ENCODE measurements at regions not wholly inside any gene's neighbourhood (a gene's known extent, or its start where the extent isn't known, plus 50 kb on each side); places are given as distances from the start of the nearest gene placed in this dataset.

DNA sequence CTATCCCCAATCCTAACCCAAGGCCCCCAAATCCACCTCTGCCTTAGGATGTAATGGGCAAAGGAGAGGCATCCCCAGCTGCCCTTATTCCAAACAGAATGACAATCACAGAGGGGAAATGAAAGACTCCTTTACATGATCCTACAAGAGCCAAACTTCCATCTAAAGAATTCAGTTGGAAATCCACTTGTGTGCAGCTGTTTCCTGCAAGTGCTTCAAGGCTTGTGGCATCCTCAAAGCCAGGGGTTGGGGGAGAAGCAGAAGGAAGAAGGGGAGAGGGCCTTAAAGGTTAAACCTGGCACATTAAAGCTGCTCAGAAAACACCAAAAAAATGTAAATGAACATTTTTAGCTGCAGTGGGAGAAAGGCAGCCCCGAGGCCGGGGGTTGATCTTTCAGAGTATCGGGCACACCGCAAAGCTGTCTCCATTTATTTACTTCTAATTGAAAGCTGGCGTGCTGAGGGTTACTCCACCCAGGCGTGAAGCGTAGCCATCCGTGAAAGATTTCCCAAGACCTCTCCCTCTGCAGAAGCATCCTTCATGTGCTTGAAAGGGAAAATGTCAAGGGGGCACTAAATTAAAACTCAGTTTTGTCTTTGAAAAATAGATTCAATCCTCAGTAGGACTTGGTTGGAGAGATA is 217.8 kb downstream of the SHQ1 start:
- H3K36me3 Mint-ChIP-seq (ENCODE audit: insufficient read depth, unreplicated experiment): no peaks in the 10 kb centered on the region
- H3K9me3 Mint-ChIP-seq (ENCODE audit: unreplicated experiment): no peaks in the 10 kb centered on the region
- TF ChIP-seq, protein P1, sequence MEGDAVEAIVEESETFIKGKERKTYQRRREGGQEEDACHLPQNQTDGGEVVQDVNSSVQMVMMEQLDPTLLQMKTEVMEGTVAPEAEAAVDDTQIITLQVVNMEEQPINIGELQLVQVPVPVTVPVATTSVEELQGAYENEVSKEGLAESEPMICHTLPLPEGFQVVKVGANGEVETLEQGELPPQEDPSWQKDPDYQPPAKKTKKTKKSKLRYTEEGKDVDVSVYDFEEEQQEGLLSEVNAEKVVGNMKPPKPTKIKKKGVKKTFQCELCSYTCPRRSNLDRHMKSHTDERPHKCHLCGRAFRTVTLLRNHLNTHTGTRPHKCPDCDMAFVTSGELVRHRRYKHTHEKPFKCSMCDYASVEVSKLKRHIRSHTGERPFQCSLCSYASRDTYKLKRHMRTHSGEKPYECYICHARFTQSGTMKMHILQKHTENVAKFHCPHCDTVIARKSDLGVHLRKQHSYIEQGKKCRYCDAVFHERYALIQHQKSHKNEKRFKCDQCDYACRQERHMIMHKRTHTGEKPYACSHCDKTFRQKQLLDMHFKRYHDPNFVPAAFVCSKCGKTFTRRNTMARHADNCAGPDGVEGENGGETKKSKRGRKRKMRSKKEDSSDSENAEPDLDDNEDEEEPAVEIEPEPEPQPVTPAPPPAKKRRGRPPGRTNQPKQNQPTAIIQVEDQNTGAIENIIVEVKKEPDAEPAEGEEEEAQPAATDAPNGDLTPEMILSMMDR (IDR thresholded peaks at IDR 0.05; ENCODE audit: unreplicated experiment): no peak
- DNase-seq (ENCODE audit: unreplicated experiment): no peak
- CTCF ChIA-PET: interaction anchor here (0.6 kb wide), 1 partner anchor 625 kb away, joined by 3 read pairs; no protein-coding TSS in a partner anchor
- POLR2A ChIA-PET: interaction anchor here (0.6 kb wide), 1 partner anchor 138 kb away, joined by 4 read pairs; no protein-coding TSS in a partner anchor
- BruUV-seq (replicated peaks): no TSS peak
- H3K4me3 Mint-ChIP-seq (ENCODE audit: unreplicated experiment): no peak overlapping the region
- H3K4me1 Mint-ChIP-seq (ENCODE audit: insufficient read depth, unreplicated experiment): peaks cover 30% of the 10 kb centered on the region
- H3K27ac Mint-ChIP-seq (ENCODE audit: low read depth, unreplicated experiment): no peak overlapping the region
- intact Hi-C loops (cut with micrococcal nuclease): no loop called here
- H3K27me3 Mint-ChIP-seq (ENCODE audit: insufficient read depth, unreplicated experiment): no peaks in the 10 kb centered on the region

- H3K27ac Mint-ChIP-seq (ENCODE audit: low read depth, unreplicated experiment): no peak overlapping the region
- no TSS peak for BruUV-seq (replicated peaks)
- H3K4me1 Mint-ChIP-seq (ENCODE audit: insufficient read depth, unreplicated experiment): peaks cover 43% of the 10 kb centered on the region
- H3K36me3 Mint-ChIP-seq (ENCODE audit: insufficient read depth, unreplicated experiment): no peaks in the 10 kb centered on the region
- intact Hi-C loops (cut with micrococcal nuclease): no loop called here
- TF ChIP-seq, protein P1 (IDR thresholded peaks at IDR 0.05; ENCODE audit: unreplicated experiment): no peak
- CTCF ChIA-PET: interaction anchor here (0.6 to 0.7 kb wide), 2 partner anchors 191 to 674 kb away, joined by 3 read pairs; no protein-coding TSS in a partner anchor
- no peak overlapping the region for H3K4me3 Mint-ChIP-seq (ENCODE audit: unreplicated experiment)
- POLR2A ChIA-PET: interaction anchor here (1.5 to 1.7 kb wide), 2 partner anchors 32 to 291 kb away, joined by 5 to 7 read pairs; no protein-coding TSS in a partner anchor
- no peaks in the 10 kb centered on the region for H3K27me3 Mint-ChIP-seq (ENCODE audit: insufficient read depth, unreplicated experiment)
- DNase-seq (ENCODE audit: unreplicated experiment): peak; percentile 69
- no peaks in the 10 kb centered on the region for H3K9me3 Mint-ChIP-seq (ENCODE audit: unreplicated experiment)
Measured at GRCh38 chr3:72629191-72629631, 219.0 kb downstream of the SHQ1 start.

DNA sequence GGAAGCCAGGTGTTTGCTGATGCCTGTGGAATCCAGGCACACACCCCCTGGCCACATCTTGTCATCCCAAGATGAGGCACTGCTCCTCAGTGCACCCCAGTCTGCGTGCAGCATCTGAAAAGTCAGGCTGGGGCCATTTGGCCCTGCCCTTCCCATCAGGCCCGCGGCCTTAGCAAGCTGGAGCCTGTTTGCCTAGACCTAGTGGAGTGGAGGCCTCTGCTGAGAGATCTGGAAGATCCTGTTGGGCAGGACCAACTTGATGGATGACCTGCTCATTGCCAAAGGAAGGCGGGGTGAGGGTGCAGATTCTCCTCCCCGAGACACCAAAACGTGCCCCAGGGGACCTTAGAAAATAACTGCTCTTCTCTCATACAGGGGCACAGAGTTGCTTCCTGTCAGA is 220.2 kb downstream of the SHQ1 start:
- peaks cover 43% of the 10 kb centered on the region for H3K4me1 Mint-ChIP-seq (ENCODE audit: insufficient read depth, unreplicated experiment)
- no peaks in the 10 kb centered on the region for H3K36me3 Mint-ChIP-seq (ENCODE audit: insufficient read depth, unreplicated experiment)
- no peaks in the 10 kb centered on the region for H3K27me3 Mint-ChIP-seq (ENCODE audit: insufficient read depth, unreplicated experiment)
- peak; percentile 80 for DNase-seq (ENCODE audit: unreplicated experiment)
- TF ChIP-seq, protein P1 (IDR thresholded peaks at IDR 0.05; ENCODE audit: unreplicated experiment): no peak
- H3K4me3 Mint-ChIP-seq (ENCODE audit: unreplicated experiment): no peak overlapping the region
- ChIA-PET CTCF (interaction anchor here (0.6 to 1.7 kb wide), 6 partner anchors 10 to 673 kb away, joined by 3 to 4 read pairs (median 3); no protein-coding TSS in a partner anchor), POLR2A (interaction anchor here (0.6 to 1.7 kb wide), 7 partner anchors 30 to 290 kb away, joined by 3 to 7 read pairs (median 4); no protein-coding TSS in a partner anchor)
- H3K27ac Mint-ChIP-seq (ENCODE audit: low read depth, unreplicated experiment): no peak overlapping the region
- intact Hi-C loops (cut with micrococcal nuclease): no loop called here
- H3K9me3 Mint-ChIP-seq (ENCODE audit: unreplicated experiment): no peaks in the 10 kb centered on the region
- no TSS peak for BruUV-seq (replicated peaks)

DNA sequence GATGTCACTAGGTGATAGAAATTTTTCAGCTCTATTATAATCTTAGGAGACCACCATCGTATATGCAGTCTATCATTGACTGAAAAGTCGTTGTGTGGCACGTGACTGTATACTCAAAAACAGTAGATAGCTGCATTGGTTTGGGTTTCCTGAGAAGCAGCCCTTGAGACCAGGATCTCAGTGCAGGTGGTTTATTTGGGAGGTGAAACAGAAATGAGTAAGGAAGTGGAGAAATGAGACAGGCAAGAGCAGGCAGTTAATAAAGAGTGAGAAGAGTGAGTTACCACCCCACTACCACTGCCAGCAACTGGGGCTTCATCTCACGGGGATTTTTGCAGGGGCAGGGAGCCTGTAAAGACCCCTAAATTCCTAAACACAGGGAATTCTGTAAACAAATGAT is 221.0 kb downstream of the SHQ1 start:
- no peaks in the 10 kb centered on the region for H3K9me3 Mint-ChIP-seq (ENCODE audit: unreplicated experiment)
- CTCF ChIA-PET: interaction anchor here (1.7 kb wide), 1 partner anchor 672 kb away, joined by 4 read pairs; no protein-coding TSS in a partner anchor
- no peak overlapping the region for H3K27ac Mint-ChIP-seq (ENCODE audit: low read depth, unreplicated experiment)
- no peaks in the 10 kb centered on the region for H3K36me3 Mint-ChIP-seq (ENCODE audit: insufficient read depth, unreplicated experiment)
- POLR2A ChIA-PET: interaction anchor here (1.0 kb wide), 1 partner anchor 36 kb away, joined by 4 read pairs; no protein-coding TSS in a partner anchor
- TF ChIP-seq, protein P1 (IDR thresholded peaks at IDR 0.05; ENCODE audit: unreplicated experiment): no peak
- peaks cover 43% of the 10 kb centered on the region for H3K4me1 Mint-ChIP-seq (ENCODE audit: insufficient read depth, unreplicated experiment)
- no peaks in the 10 kb centered on the region for H3K27me3 Mint-ChIP-seq (ENCODE audit: insufficient read depth, unreplicated experiment)
- no peak overlapping the region for H3K4me3 Mint-ChIP-seq (ENCODE audit: unreplicated experiment)
- intact Hi-C loops (cut with micrococcal nuclease): no loop called here
- no peak for DNase-seq (ENCODE audit: unreplicated experiment)
- BruUV-seq (replicated peaks): no TSS peak

Measured in MCF 10A (cell line).